ENCODE measurements at regions not wholly inside any gene's neighbourhood (a gene's known extent, or its start where the extent isn't known, plus 50 kb on each side); places are given as distances from the start of the nearest gene placed in this dataset.

- Histone ChIP-seq H3K27ac (no peak overlapping the region), H3K4me3 (no peak overlapping the region), H3K27me3 (replicated peaks; ENCODE audit: insufficient read depth) (no peaks in the 10 kb centered on the region), H3K9me3 (no peaks in the 10 kb centered on the region), H3K4me1 (replicated peaks) (no peaks in the 10 kb centered on the region), H3K36me3 (no peaks in the 10 kb centered on the region)
- TF ChIP-seq POLR2AphosphoS5 (IDR thresholded peaks at IDR 0.05): no peak
- no peak for TF ChIP-seq POLR2A (IDR thresholded peaks at IDR 0.05)
- TF ChIP-seq CTCF (IDR thresholded peaks at IDR 0.05): no peak
- DNase-seq (ENCODE audit: low spot score): no peak
- intact Hi-C loops (cut with DNase I): no loop called here
- WGBS: 83% methylated on average over 1 of the region's 1 CpG
Measured at GRCh38 chr3:84504761-84505160, 454.0 kb upstream of the CADM2 start.

DNA sequence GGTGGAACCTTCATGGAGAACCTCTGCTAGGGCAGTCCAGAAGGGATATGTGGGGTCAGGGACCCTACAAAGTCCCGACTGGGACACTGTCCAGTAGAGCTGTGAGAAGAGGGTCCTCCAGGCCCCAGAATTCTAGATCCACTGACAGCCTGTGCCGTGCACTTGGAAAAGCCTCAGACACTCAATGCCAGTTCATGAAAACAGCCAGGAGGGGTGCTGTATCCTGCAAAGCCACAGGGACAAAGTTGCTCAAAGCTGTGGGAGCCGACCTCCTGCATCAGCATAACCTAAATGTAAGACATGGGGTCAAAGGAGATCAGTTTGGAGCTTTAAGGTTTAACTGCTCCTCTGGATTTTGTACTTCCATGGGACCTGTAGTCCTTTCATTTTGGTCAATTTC is 448.8 kb upstream of the CADM2 start:
- Histone ChIP-seq H3K4me1 (replicated peaks) (no peaks in the 10 kb centered on the region), H3K36me3 (no peaks in the 10 kb centered on the region), H3K4me3 (no peak overlapping the region), H3K9me3 (no peaks in the 10 kb centered on the region), H3K27ac (no peak overlapping the region), H3K27me3 (replicated peaks; ENCODE audit: insufficient read depth) (no peaks in the 10 kb centered on the region)
- no peak for TF ChIP-seq POLR2AphosphoS5 (IDR thresholded peaks at IDR 0.05)
- no peak for TF ChIP-seq CTCF (IDR thresholded peaks at IDR 0.05)
- no peak for TF ChIP-seq POLR2A (IDR thresholded peaks at IDR 0.05)
- intact Hi-C loops (cut with DNase I): no loop called here
- WGBS: 76% methylated on average over 3 of the region's 3 CpGs
- no peak for DNase-seq (ENCODE audit: low spot score)

- Histone ChIP-seq H3K36me3 (no peaks in the 10 kb centered on the region), H3K4me1 (replicated peaks) (no peaks in the 10 kb centered on the region), H3K4me3 (no peak overlapping the region), H3K27ac (no peak overlapping the region), H3K27me3 (replicated peaks; ENCODE audit: insufficient read depth) (no peaks in the 10 kb centered on the region), H3K9me3 (no peaks in the 10 kb centered on the region)
- no peak for TF ChIP-seq POLR2A (IDR thresholded peaks at IDR 0.05)
- TF ChIP-seq CTCF (IDR thresholded peaks at IDR 0.05): no peak
- TF ChIP-seq POLR2AphosphoS5 (IDR thresholded peaks at IDR 0.05): no peak
- no peak for DNase-seq (ENCODE audit: low spot score)
- intact Hi-C loops (cut with DNase I): no loop called here
- WGBS: 92% methylated on average over 6 of the region's 6 CpGs
Measured at GRCh38 chr3:84522893-84523292, 435.9 kb upstream of the CADM2 start.

DNA sequence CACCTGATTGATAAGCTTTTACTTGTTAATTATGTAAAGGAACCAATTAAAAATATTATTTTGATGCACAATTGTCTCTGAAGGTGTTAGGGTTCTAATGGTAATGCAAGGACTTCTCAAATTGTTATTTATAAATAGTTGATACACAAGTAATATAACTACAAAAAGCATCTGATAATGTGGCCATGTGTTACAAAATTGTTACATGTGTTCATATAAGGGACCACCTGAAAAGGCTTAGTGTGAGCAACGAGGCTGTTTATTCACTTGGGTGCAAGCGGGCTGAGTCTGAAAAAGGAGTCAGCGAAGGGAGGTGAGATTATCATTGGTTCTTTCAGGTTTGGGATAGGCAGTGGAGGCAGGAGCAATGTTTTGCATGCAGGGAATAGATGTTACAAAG is 421.9 kb upstream of the CADM2 start:
- WGBS: 77% methylated on average over 3 of the region's 3 CpGs
- H3K36me3 ChIP-seq: no peaks in the 10 kb centered on the region
- no peak overlapping the region for H3K27ac ChIP-seq
- no peak for TF ChIP-seq POLR2AphosphoS5 (IDR thresholded peaks at IDR 0.05)
- no peak for TF ChIP-seq POLR2A (IDR thresholded peaks at IDR 0.05)
- TF ChIP-seq CTCF (IDR thresholded peaks at IDR 0.05): no peak
- no peak overlapping the region for H3K4me3 ChIP-seq
- no peak for DNase-seq (ENCODE audit: low spot score)
- no peaks in the 10 kb centered on the region for H3K9me3 ChIP-seq
- H3K4me1 ChIP-seq (replicated peaks): no peaks in the 10 kb centered on the region
- H3K27me3 ChIP-seq (replicated peaks; ENCODE audit: insufficient read depth): no peaks in the 10 kb centered on the region
- intact Hi-C loops (cut with DNase I): no loop called here

- H3K27me3 ChIP-seq (replicated peaks; ENCODE audit: insufficient read depth): no peaks in the 10 kb centered on the region
- intact Hi-C loops (cut with DNase I): no loop called here
- no peaks in the 10 kb centered on the region for H3K9me3 ChIP-seq
- H3K4me1 ChIP-seq (replicated peaks): no peaks in the 10 kb centered on the region
- no peaks in the 10 kb centered on the region for H3K36me3 ChIP-seq
- TF ChIP-seq CTCF (IDR thresholded peaks at IDR 0.05): no peak
- no peak for DNase-seq (ENCODE audit: low spot score)
- H3K4me3 ChIP-seq: no peak overlapping the region
- no peak overlapping the region for H3K27ac ChIP-seq
Measured at GRCh38 chr3:84538597-84538996, 420.2 kb upstream of the CADM2 start.

Measured in prostate gland (tissue), 2 donors.